ENCODE measurements at regions not wholly inside any gene's neighbourhood (a gene's known extent, or its start where the extent isn't known, plus 50 kb on each side); places are given as distances from the start of the nearest gene placed in this dataset.
A peak's percentile ranks its signal among the peaks of the same experiment; 100 is the strongest.

DNA sequence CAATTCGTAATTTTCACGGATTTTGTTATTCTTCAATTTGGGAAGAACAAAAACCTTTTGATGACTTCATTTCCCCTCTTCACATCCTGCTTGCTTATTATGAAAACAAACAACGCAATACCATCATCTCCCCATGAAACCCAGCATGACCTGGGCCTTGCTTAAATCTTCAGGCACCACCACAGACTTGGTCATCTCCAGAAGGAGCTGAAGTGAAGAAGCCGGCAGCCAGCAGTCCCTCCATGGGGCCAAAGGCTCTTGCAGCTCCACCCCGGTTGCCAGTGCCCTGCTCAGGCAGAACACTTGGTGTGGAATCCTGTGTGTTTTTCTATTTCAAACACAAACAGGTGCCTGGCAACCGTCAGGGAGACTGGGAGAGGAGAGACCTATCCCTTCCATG lies 982.9 kb upstream of the TMEM132C start:
- no peak for DNase-seq (ENCODE audit: low spot score)

DNA sequence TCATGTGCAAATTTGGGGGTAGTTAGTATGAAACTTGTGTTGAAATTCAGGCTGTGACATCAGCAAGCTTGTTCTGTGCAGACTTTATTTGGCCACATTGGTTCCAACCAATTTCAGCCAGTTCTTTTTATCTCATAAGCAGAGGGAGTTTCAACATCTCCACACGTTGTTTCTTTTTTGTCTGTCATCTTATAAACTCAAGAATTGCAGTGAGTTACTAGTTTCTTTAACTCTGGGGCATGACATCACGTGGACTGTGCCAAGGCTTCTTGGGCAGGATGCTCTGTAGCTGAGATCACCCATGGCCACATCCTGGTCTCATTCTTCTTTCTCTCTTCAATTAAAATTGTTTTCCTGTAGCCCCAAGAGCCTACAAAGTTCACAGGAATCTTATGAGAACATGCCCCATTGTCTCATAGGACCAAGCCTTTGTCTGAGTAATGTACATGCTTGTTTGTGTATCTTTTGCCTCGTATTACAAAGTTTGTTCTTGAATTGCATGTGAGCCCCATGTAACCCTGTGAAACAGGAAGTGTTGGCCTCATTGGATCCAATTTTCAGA lies 982.0 kb upstream of the TMEM132C start:
- no peak for DNase-seq (ENCODE audit: low spot score)

DNA sequence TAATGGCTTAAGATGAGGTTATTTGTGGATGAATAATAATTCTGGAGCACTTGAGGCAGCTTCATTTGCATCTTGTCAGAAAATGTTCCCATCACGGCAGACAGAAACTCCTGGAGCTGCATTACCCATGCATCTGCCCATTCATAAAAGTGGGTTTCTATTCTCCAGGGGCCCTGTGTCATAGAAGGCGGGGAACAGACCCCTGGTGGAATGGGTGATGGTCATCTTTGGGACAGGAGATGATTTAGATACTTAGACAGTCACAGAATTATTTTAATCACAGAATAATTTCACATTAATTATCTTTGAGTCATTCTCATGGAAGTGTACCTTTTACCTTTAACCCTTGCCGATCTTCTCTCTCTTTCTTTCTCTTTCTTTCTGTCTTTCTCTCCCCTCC lies 980.7 kb upstream of the TMEM132C start:
- no peak for DNase-seq (ENCODE audit: low spot score)

DNA sequence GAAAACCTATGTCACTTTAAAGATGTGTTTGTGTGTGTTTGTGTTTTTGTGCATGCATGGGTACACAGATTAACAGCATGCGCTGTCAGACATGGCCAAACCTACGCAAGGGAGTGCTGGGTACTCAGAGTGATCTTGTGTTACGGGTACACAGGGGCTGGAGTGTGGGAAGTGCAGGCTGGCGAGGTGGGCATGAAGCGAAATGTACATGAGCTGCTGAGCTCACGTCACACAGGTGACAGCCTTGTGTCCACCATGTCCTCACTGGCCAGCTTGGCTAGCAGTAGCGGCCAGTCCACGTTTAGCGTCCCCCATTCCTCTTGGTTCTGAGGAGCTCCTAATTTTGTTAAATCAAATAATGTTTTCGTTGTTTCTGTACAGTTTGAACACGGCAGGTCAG lies 979.7 kb upstream of the TMEM132C start:
- DNase-seq (ENCODE audit: low spot score), result no peak

DNA sequence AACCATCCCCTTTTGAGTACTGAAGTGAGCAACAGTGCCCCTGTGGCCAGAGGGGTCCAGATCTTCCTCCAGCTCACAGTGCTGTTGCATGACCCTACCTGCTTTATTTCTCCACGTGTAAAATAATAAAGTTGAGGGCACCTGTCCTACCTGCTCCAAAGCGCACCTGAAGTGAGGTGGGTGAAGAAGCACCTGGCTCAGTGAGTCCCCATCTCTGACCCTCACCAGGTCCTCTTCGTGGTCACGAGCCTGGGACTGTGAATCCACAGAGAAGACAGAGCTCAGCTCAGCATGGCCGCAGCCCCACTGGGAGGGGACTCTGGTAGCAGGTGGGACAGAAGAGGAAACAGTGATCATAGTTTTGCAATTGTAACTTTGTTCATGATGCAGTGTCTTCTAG lies 976.7 kb upstream of the TMEM132C start:
- no peak for DNase-seq (ENCODE audit: low spot score)

DNA sequence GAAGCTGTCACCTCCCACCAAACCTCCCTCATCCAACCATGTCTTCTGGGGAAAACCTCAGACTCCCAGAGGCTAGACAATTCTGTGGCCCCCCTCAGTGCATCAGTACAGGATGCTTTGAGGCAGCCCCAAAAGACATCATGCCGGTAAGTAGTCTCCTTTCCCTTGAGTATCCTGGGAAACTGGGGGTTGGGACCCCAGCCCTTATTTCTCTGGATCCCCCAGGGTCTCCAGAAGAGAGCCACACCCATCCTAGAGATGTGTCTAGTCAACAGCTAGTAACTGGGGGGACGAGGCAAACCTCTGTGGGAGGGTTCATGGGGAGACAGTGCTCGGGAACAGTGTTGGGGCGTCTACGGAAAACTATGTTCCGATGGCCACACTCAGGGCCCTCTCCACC lies 974.2 kb upstream of the TMEM132C start:
- DNase-seq (ENCODE audit: low spot score), result no peak

DNA sequence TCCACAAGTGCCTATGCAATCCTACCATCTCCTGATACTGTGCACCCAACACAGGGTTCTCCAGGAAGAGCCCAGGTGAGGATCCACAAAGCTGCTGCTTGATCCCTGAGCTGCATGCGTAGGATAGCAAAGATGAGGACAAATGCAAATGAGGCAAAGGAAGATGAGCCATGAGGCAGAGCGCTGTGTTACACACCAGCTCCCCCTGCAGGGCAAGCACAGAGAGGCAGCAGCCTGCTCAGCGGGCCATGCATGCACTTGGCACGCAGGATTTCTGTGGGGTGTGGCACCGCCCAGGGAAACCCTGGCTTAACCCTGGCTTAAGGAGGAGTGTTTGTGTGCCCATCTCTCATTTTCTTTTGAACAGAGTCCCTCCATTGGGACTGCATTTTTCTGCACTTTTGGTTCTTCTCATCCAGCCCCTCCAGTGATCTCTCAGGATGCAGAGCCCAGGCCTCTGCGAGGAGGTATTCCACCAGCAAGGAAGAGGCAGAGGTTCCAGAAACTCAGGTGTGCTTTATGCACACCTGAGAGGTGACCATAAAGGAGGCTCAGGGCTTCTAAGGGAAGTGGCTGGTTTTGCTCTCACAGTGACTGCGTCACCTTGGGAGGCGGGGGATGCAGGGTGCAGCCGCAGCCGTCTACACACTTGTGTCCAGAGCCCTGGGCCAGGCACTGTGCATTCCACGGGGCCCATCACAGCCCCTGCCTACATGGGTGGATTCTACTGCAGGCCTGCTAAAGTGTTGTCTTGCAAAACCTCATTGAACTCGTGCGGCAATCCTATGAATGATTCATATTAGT lies 973.3 kb upstream of the TMEM132C start:
- DNase-seq (ENCODE audit: low spot score), result peak; percentile 78

DNA sequence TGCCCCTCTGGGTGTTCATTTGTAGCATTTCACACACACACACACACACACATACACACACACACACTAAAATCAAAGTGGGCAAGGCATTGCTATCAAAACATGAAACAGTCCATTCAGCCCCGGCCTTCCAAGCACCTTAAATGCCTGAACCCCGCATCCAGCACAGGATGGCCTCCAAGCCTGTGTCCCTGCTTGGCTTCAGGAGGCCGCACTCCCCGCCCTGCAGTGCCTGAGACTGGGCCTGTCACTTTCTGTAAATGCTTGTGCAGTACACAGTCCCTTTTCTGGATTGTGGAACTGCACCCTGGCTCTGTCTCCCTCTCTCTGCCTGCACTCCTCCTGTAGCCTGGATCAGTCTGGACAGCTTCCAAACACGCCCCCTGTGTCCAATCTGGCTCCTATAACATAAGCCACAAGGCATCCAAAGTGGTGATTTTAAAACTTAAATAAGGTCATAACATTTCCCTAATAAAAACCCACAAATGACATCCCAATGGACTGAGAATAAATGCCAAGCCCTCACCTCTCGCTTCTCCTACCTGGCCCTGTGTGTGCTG lies 972.2 kb upstream of the TMEM132C start:
- no peak for DNase-seq (ENCODE audit: low spot score)

DNA sequence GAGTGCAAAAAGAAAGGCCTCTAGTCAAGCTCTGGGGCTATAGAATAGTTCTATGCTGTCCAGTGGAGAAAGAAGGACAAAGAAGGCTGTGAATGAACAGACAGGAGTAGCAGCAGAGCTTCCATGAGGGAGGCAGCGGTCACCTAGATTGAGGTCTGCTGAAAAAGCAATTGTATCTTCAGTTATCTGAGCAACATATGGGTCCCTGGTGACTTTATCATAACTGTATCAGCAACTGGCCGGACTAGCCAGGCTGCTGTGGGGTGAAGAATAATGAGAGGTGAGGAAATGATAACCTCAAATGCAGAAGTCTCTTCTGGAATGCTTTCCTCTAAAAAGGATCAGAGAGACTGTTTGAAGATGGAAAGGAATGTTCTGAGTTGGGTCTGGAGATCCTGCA lies 971.3 kb upstream of the TMEM132C start:
- no peak for DNase-seq (ENCODE audit: low spot score)

DNA sequence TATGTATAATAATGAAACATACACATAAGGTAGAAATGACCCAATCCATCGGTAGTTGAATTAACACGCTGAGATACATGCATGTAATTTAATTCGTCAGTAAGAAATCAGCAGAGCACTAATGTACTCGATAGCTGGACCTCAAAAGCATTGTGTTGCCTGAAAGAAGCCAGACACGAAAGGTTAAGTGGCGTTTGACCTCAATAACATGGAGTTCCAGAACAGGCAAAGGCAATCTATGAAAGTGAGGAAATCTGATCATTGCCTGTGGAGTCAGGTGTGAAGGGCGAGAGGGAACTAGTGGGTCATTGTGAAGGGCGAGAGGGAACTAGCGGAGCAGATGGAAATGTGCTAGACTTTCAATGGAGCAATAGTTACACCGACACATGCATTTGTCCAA lies 970.4 kb upstream of the TMEM132C start:
- no peak for DNase-seq (ENCODE audit: low spot score)

DNA sequence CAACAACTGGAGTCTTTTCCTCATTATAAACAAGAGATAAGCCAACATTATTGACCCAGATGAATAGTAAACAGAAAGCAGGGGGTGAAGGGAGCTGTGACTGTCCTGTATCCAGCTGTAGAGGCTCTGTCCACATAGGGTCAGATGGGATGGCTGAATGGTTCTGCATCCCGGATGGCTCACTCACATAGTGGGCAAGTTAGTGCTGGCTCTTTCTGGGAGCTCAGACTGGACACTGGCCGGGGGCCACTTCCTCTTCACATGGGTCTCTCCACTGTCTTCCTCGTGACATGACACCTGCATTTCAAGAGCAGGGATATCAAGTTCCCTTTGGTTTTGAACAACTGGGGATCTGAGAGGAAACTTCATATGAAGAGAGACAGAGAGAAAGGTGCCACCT lies 969.6 kb upstream of the TMEM132C start:
- DNase-seq (ENCODE audit: low spot score), result no peak

DNA sequence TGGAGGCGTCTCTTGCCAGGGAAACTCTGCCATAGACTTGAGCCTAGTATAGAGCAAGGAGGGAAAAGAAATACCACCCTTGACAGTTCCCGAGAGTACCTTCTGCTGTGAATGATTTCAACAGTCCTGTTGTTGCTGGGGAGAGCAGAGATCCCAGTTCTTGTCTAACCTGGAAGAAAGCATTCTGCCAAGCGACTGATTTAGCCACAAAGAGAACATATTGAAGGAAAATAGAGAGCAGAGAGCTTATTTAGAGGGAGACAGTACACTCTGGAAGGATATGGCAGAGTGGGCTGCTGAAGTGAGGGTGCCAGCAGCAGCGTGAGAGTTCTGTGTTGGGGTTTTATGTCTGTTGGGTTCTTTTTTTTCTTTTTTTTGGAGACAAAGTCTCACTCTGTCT lies 966.9 kb upstream of the TMEM132C start:
- DNase-seq (ENCODE audit: low spot score), result no peak

DNA sequence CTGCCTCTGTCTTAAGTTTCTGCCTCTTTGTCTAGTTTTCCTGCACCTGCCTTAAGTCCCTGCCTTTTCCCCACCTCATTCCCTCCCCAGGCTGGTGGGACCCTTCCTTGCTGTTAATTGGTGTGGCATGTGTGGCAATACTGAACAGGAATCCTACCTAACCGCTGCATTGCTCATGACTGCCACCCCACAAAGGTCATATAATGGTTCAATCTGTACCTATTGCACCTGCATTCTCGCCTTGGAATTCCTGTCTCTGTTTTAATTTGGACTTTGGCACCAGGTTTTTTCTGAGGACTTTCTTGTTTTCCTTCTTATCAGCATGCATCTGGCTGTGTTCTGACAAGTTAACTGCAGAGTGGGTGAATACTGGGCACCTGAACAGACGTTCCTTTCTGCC lies 966.2 kb upstream of the TMEM132C start:
- DNase-seq (ENCODE audit: low spot score), result peak; percentile 11

DNA sequence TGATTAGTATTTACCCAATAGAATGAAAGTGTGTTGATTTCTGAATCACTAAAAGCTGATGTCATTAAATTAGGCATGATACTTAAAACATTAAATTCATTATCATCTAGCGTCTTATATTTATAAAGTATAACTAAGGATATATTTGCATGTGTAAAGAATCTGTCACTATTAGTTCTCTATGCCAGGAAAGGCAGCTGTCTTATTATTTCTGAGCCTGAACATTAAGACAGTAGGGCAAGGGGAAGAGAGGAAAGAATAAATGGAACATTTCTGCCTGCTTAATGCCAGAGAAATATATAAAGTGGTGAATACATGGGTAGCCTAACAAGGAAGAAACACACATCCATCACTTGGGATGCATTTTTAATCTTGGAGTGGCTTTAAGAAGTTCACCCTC lies 965.1 kb upstream of the TMEM132C start:
- no peak for DNase-seq (ENCODE audit: low spot score)

DNA sequence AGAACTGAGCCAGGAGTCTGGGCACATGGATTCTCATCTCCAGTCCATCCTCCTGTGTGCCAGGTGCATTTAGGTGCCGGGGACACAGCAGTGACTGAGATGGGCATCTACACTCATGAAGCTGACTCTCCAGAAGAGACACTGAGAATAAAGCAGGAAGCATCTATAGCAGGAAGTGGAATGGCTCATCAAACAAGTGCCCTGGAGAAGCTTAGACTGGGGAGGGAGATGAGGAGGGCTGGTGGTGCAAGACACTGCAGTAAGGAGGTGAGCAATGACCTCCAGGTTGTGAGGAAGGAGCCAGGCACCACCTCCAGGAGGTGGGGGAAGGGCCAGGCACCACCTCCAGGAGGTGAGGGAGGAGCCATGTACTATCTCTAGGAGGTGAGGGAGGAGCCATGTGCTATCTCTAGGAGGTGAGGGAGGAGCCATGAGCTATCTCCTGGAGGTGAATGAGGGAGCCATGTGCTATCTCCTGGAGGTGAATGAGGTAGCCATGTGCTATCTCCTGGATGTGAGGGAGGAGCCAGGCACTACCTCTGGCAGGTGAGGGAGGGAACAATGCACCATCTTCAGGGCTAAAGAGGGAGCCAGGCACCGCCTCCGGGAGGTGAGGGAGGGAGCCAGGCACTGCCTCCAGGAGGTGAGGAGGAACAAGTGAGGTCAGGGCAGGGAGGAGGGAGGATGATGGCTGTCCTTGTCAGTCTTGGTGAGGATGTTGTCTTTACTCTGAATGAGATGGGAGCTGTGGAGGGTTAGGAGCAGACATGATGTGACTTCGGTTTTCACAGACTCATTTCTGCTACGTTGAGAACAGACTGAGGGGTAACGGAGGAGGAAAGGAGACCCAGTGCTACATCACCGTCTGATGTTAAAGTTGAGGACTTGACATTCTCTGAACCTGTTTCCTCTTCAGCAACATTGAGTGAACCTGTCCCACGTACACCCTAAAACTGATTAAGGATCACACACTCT lies 961.9 kb upstream of the TMEM132C start:
- no peak for DNase-seq (ENCODE audit: low spot score)

DNA sequence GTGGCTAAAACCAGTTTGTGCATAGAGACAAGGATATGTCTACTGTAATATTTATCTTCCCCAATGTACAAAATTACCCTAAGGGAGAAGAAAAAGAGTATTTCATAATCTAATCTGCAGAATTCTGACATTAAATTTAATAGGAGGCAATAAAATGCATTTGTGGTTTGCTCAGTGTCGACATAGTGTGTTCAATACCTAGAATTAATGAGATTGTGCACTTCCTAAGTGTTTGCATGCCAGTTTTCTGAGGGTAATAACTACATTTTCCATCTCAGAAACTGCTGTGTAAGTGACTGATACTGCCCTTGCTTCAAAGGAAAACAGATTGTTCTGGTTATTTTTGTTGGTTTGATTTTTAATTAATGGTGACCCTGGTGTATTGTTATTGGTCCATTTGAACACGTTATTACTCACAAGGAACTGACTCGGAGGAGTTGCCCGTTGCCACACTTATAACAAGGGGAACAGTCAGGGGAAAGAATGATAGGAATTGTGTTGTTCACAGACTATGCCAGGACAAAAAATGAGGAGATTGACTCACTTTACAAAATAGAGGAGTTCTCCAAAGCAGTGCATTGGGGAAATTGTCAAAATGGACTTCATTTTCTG lies 960.3 kb upstream of the TMEM132C start:
- no peak for DNase-seq (ENCODE audit: low spot score)

DNA sequence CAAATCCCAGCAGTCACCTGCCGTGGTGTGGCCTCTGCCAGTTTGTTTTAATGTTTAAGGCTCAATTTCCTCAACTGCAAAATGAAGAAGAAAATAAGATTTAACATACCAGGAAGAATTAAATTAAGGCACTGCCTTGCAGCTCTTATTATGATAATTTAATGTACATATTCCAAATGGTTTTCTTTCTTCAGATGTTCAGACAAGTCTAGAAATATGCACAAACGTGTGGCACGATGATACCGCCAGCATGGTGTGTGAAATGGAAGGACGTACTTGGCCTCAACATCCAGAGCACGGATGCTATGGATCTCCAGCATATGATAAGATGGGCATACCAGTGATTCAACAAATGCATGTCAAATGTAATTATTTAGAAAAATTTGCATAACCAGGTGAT lies 959.4 kb upstream of the TMEM132C start:
- no peak for DNase-seq (ENCODE audit: low spot score)

DNA sequence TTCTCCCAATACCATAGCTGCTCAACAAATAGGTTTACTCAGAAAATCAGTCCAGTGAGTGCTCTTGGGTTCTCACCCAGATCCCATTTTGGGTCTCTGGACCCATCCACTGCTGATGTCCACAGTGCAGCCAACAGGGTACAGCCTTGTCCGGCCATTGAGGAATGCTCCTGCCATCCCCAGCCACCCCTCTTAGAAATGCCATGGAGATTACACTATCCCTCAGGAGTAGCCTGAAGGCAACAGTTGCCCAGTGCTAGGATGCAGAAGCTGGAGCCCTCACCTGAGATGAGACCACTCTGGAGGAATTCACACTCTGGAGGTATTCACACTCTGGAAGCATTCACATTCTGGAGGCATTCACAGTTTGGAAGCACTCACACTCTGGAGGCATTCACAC lies 958.8 kb upstream of the TMEM132C start:
- DNase-seq (ENCODE audit: low spot score), result no peak

DNA sequence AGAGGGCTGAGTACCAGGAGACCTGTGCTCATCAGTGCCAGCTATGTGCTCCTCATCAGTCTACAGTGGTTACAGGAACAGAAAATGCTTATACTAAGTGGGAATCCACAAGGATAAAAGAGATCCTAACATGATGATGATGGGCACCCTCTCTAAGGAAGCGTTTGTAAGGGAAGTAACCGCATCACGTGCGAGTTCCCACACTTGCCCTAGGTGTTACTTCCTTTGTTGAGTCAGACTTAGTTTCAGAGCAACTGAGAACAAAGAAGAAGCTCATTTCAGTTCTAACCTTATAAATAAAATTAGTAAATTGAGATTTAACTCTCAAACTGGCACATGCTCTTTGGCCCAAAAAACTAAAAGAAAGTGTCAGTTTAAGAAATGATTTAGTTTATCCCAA lies 956.4 kb upstream of the TMEM132C start:
- DNase-seq (ENCODE audit: low spot score), result no peak

DNA sequence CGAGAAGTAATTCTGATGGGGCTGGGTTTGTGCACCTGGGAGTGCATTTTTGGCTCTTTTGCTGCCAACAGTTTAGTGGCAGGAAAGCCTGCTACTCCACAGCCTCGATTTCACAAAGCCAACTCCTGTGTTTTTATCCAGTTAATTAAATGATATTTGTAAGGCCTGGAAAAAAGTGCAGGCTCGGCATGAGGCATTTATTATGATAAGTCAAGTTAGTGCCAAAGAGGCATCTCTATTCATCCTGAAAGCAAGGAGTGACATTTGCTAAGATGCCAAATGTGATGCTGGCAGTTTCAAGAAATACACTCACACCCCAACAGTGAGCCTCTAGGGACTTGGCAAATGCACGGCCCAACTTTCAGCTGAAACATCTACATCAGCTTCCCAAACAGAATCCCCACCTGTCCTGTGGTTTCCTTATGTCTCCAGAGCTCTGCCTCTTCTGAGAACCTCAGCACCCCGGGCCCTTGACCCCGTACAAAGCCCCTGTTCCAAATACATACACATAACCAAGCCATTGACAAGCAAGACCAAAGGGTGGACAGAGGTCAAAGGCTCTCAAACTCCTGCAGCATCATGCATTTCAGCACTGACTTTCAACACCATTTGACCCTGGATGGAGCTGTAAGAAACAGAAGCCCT lies 955.1 kb upstream of the TMEM132C start:
- DNase-seq (ENCODE audit: low spot score), result no peak

DNA sequence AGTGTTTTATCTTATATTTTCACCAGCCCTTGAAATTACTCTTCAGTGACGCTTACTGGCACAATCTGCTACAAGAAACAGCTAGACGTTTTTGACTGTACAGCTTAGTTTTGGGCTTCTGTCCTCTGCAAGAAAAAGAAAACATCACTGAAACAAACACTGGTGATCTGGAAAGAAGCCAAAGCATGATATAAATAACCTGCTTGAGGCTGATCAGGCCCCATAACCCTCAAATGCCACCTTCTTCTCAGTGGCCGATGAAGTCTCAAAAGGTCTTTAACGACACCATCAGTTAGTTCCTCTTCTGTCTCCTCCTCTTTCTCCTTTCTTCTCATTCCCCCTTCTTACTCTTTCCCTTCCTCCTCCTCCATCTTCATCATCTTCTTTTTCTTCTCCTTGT lies 942.3 kb upstream of the TMEM132C start:
- DNase-seq (ENCODE audit: low spot score), result no peak

Measured in HT-29 (cell line).